PFSK-1 (cell line): ENCODE measurements at regions not wholly inside any gene's neighbourhood (a gene's known extent, or its start where the extent isn't known, plus 50 kb on each side); places are given as distances from the start of the nearest gene placed in this dataset.

Experiments used
- FOXP2 ChIP-seq: optimal IDR thresholded peaks from 2 replicates; pipeline ENCODE3; 2011; ENCODE audit warnings: borderline replicate concordance, control low read depth, inconsistent platforms; ENCODE audit not compliant: insufficient read depth; ENCODE audit errors: extremely low read length, extremely low read depth
- POLR2AphosphoS5 ChIP-seq: IDR thresholded peaks from 2 replicates; pipeline ENCODE4 v1.6.1; 2012; ENCODE audit warnings: low read depth, mild to moderate bottlenecking, control low read depth, low read length, moderate library complexity
- SIN3A ChIP-seq: IDR thresholded peaks from 2 replicates; pipeline ENCODE4 v1.6.1; 2012; ENCODE audit warnings: mild to moderate bottlenecking, low read length, moderate library complexity, borderline replicate concordance; ENCODE audit not compliant: insufficient read depth
- TAF1 ChIP-seq: IDR thresholded peaks from 2 replicates; pipeline ENCODE4 v1.6.1; 2012; ENCODE audit warnings: low read length, control low read depth, borderline replicate concordance; ENCODE audit not compliant: insufficient read depth
- TF ChIP-seq, protein P1 (sequence below), 2 experiments: IDR thresholded peaks; 2 replicates each; pipeline versions ENCODE4 v1.6.1 to v1.8.0; 2011 to 2012; ENCODE audit warnings: low read depth in 2 of 2, low read length in 2 of 2, control low read depth in 1 of 2, inconsistent platforms in 1 of 2, mild to moderate bottlenecking in 1 of 2, moderate library complexity in 1 of 2; ENCODE audit not compliant: insufficient read depth in 1 of 2

DNA sequence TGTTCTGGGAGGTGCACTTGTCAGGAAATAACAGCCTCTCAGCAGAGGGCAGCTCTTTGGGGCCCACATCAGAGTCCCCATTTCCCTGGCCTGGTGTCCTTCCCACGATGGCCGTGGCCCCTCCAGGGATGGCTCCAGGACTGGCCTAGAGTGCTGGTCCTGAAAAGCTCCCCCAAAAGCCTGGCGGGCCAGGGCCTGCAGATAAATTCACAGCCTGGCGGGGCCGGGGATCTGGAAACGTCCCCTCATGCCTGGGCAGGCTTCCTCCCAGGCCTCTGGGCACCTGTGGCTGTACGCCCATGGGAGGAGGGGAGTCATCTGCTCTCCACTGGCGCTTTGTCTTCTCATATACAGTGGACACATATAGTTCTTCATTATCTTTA lies 52.6 kb upstream of the HS6ST1 start:
- TF ChIP-seq FOXP2 (no peak), SIN3A (no peak), TAF1 (no peak), POLR2AphosphoS5 (no peak)
- TF ChIP-seq, protein P1, sequence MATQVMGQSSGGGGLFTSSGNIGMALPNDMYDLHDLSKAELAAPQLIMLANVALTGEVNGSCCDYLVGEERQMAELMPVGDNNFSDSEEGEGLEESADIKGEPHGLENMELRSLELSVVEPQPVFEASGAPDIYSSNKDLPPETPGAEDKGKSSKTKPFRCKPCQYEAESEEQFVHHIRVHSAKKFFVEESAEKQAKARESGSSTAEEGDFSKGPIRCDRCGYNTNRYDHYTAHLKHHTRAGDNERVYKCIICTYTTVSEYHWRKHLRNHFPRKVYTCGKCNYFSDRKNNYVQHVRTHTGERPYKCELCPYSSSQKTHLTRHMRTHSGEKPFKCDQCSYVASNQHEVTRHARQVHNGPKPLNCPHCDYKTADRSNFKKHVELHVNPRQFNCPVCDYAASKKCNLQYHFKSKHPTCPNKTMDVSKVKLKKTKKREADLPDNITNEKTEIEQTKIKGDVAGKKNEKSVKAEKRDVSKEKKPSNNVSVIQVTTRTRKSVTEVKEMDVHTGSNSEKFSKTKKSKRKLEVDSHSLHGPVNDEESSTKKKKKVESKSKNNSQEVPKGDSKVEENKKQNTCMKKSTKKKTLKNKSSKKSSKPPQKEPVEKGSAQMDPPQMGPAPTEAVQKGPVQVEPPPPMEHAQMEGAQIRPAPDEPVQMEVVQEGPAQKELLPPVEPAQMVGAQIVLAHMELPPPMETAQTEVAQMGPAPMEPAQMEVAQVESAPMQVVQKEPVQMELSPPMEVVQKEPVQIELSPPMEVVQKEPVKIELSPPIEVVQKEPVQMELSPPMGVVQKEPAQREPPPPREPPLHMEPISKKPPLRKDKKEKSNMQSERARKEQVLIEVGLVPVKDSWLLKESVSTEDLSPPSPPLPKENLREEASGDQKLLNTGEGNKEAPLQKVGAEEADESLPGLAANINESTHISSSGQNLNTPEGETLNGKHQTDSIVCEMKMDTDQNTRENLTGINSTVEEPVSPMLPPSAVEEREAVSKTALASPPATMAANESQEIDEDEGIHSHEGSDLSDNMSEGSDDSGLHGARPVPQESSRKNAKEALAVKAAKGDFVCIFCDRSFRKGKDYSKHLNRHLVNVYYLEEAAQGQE (IDR thresholded peaks at IDR 0.05; ENCODE audit: insufficient read depth in 1 of 2, low read depth in 2 of 2, low read length in 2 of 2) = no peak

DNA sequence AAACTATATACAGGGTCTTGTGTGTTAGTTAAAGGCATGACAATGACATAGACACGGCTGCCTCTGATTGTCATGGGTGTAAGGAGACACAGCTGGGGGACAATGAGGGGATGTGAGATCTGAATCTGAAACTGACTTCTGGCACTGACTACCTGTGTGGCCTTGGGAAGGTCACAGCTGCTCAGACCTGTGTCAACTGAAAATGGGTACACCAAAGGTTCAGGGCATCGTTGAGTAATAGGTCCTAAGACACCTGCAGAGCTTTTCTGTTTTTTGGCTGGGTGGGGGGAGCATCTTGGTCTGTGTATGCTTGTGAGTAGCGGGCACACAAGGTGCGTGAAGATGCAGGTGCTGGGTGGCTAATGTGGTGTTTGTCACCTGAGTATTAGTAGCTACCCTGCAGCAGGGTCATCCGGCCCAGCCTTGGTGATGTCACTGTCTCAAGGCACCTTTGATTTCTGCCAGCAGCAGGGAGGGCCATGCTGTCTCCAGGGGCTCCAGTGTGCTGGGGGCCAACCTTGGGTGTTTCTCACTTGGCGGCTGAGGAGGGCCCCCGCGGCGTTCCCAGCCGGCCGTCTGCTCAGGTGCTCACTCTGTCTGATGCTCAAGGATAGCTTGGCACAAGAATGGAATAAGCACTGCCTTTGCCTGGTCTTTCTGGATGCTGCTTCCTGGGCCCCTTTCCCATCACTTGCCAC lies 53.1 kb upstream of the HS6ST1 start:
- TF ChIP-seq SIN3A (no peak), POLR2AphosphoS5 (no peak), TAF1 (no peak), FOXP2 (no peak)
- TF ChIP-seq, protein P1 (IDR thresholded peaks at IDR 0.05; ENCODE audit: insufficient read depth in 1 of 2, low read depth in 2 of 2, low read length in 2 of 2) = no peak

DNA sequence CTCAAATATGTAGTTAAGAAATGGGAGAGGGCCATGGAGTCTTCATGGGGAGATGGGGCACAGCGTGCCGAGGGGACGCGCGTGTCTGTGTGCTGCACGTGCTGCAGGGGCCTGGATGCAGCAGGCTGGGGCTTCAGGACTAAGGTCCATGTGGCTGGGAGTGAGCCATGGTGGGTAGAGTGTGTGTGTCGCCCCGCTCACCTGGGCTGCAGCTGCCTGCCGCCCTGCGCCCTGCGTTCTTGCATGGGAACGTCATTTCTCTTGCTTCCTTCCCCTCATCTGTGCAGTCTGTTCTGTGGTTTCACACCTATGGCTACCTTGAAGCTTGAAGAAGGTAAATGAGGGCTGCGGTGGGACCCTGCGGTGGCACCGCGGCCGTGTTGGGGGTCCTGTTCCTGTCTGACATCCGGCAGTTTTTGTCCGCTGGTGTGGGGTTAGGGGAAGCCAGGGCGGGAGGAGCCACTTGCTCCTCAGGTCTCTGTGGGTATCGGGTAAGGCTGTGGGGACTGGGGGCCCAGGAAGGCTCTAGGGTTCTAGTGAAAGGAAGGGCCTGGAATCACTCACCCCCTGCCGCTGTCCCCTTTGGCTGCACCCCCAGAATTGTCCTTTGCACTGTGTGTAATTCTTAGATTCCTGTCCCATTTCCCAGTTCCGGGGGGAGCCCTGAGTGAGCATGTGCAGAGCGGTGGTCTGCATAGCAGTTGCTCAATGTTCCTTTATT lies 54.1 kb upstream of the HS6ST1 start:
- TF ChIP-seq, protein P1 (IDR thresholded peaks at IDR 0.05; ENCODE audit: insufficient read depth in 1 of 2, low read depth in 2 of 2, low read length in 2 of 2) = no peak
- TF ChIP-seq POLR2AphosphoS5 (no peak), FOXP2 (no peak), TAF1 (no peak), SIN3A (no peak)

DNA sequence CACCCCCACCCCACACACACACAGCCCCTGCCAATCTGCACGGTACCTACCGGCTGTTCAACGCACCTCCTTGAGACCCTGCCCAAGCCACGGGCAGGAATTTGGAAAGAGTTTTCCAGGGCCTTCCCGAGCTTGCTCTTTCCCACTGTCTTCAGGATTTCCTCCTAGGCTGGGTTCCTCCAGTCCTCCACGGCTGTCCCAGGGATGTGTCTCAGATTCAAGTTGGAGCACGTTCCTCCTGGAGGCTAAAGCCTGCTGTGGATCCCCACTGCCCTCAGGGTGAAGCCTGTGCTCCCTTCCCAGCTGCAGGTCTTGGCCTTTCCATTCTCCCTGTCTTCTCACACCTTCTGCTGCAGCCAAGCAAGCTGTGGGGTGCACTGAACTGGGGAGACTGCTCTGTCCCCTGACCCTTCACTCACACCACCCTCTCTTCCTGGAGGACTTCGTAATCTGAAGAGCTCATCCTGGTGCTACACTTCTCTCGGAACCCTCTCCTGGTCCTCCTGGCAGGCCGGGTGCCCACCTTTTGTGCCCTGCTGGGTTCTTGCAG lies 54.9 kb upstream of the HS6ST1 start:
- TF ChIP-seq SIN3A = no peak
- TF ChIP-seq FOXP2 = no peak
- TF ChIP-seq TAF1 = no peak
- TF ChIP-seq, protein P1 (IDR thresholded peaks at IDR 0.05; ENCODE audit: insufficient read depth in 1 of 2, low read depth in 2 of 2, low read length in 2 of 2) = no peak
- no peak for TF ChIP-seq POLR2AphosphoS5
